ENCODE measurements at regions not wholly inside any gene's neighbourhood (a gene's known extent, or its start where the extent isn't known, plus 50 kb on each side); places are given as distances from the start of the nearest gene placed in this dataset.

DNA sequence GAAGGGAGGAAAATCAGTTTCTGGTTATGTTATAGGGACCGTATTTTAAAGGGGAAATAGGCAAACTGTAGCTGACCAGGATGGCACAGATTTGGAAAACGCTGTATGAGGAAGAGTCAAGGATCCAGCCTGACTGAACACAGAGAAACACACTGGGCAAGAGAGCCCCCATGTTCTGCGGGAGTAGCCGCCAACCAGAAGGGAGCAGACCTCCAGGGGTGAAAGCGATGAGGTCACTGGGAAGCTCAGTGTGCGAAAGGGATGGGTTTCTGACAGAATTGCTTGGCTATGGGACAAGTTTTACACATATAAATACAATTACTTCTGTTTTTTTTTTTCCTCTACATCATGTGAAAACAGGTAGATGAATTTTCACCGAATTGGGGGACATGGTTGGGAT is 291.6 kb upstream of the PODXL start:
- Histone ChIP-seq H3K4me1 (no peaks in the 10 kb centered on the region), H3K27ac (no peak overlapping the region), H3K27me3 (peaks cover 0 to 26% of the 10 kb centered on the region in 2 donors), H3K36me3 (no peaks in the 10 kb centered on the region), H3K4me3 (no peak overlapping the region), H3K9me3 (no peaks in the 10 kb centered on the region)
- TF ChIP-seq CTCF (IDR thresholded peaks at IDR 0.05), result no peak
- intact Hi-C loops (cut with DNase I; ENCODE audit: low total_unique reads), result no loop called here
- DNase-seq, result no peak

- no peaks in the 10 kb centered on the region for H3K9me3 ChIP-seq
- H3K4me3 ChIP-seq, result no peak overlapping the region
- H3K27ac ChIP-seq, result no peak overlapping the region
- H3K4me1 ChIP-seq, result no peaks in the 10 kb centered on the region
- no peak for TF ChIP-seq CTCF (IDR thresholded peaks at IDR 0.05)
- peaks cover 0 to 26% of the 10 kb centered on the region in 2 donors for H3K27me3 ChIP-seq
- DNase-seq, result no peak
- intact Hi-C loops (cut with DNase I; ENCODE audit: low total_unique reads), result no loop called here
- H3K36me3 ChIP-seq, result no peaks in the 10 kb centered on the region
Observed at GRCh38 chr7:131845573-131846314, 289.3 kb upstream of the PODXL start.

GRCh38 chr7:131844369-131844768 is 287.9 kb upstream of the PODXL start:
- no peak for TF ChIP-seq CTCF (IDR thresholded peaks at IDR 0.05)
- Histone ChIP-seq H3K4me3 (no peak overlapping the region), H3K27me3 (peaks cover 0 to 22% of the 10 kb centered on the region in 2 donors), H3K36me3 (no peaks in the 10 kb centered on the region), H3K27ac (no peak overlapping the region), H3K4me1 (no peaks in the 10 kb centered on the region), H3K9me3 (no peaks in the 10 kb centered on the region)
- intact Hi-C loops (cut with DNase I; ENCODE audit: low total_unique reads), result no loop called here
- no peak for DNase-seq

GRCh38 chr7:131843898-131844331 is 287.5 kb upstream of the PODXL start:
- intact Hi-C loops (cut with DNase I; ENCODE audit: low total_unique reads), result no loop called here
- no peak for DNase-seq
- TF ChIP-seq CTCF (IDR thresholded peaks at IDR 0.05), result no peak

GRCh38 chr7:131839967-131840690 is 283.7 kb upstream of the PODXL start:
- intact Hi-C loops (cut with DNase I; ENCODE audit: low total_unique reads), result no loop called here
- H3K27me3 ChIP-seq, result peaks cover 0 to 9% of the 10 kb centered on the region in 2 donors

More at GRCh38 chr7:131843898-131844331, 287.5 kb upstream of the PODXL start:
- no peaks in the 10 kb centered on the region for H3K36me3 ChIP-seq
- H3K4me3 ChIP-seq, result no peak overlapping the region
- H3K27me3 ChIP-seq, result peaks cover 0 to 19% of the 10 kb centered on the region in 2 donors
- no peak overlapping the region for H3K27ac ChIP-seq
- H3K4me1 ChIP-seq, result no peaks in the 10 kb centered on the region
- H3K9me3 ChIP-seq, result no peaks in the 10 kb centered on the region

More at GRCh38 chr7:131839967-131840690, 283.7 kb upstream of the PODXL start:
- H3K4me1 ChIP-seq, result no peaks in the 10 kb centered on the region
- H3K9me3 ChIP-seq, result no peaks in the 10 kb centered on the region
- no peaks in the 10 kb centered on the region for H3K36me3 ChIP-seq
- H3K4me3 ChIP-seq, result no peak overlapping the region
- no peak overlapping the region for H3K27ac ChIP-seq
- no peak for TF ChIP-seq CTCF (IDR thresholded peaks at IDR 0.05)
- DNase-seq, result no peak
